ENCODE measurements at regions not wholly inside any gene's neighbourhood (a gene's known extent, or its start where the extent isn't known, plus 50 kb on each side); places are given as distances from the start of the nearest gene placed in this dataset.

DNA sequence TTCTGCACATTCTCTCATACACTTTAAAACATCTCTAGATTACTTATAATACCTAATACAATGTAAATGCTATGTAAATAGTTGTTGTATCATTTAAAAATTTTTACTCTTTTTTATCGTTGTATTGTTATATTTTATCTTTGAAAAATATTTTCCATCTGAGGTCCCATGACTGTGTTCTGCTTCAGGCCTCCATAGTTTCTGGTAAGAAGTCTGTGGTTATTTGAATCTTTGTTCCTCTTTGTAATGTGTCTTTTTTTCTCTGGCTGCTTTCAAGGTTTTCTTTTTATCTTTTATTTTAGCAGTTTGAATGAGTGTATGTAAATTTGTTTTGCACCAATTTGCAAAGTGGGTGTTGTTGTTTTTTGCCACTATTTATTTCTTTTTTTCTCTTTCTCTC is 263.1 kb downstream of the RPS24 start:
- Histone ChIP-seq H3K27me3 (ENCODE audit: insufficient read depth) (no peaks in the 10 kb centered on the region), H3K9me3 (no peaks in the 10 kb centered on the region), H4K20me1 (ENCODE audit: insufficient read depth) (no peaks in the 10 kb centered on the region), H3K79me2 (ENCODE audit: insufficient read depth) (no peaks in the 10 kb centered on the region), H3K9me2 (no peaks in the 10 kb centered on the region), H3K9ac (no peak overlapping the region), H3F3A (replicated peaks; ENCODE audit: insufficient read depth) (peaks cover 7% of the 10 kb centered on the region), H3K4me1 (ENCODE audit: control insufficient read depth in 1 of 2, insufficient read depth in 2 of 2, low read depth in 1 of 2, low read length in 1 of 2) (peaks cover 28 to 51% of the 10 kb centered on the region in 2 experiments), H3K4me3 (ENCODE audit: low read depth in 2 of 2, low read length in 1 of 2) (no peak overlapping the region), H3K27ac (ENCODE audit: low read depth in 2 of 2, low read length in 1 of 2) (peak overlapping the region in 1 of 2 experiments; percentile 99; a peak in 2 of 4 replicates), H3K4me2 (no peak overlapping the region), H2AFZ (ENCODE audit: low read depth) (no peak overlapping the region), H3K36me3 (replicated peaks in 1 of 2; ENCODE audit: control insufficient read depth in 1 of 2, insufficient read depth in 2 of 2, low read length in 1 of 2) (no peaks in the 10 kb centered on the region)
- WGBS (ENCODE audit: low lambda C conversion rate) = 97% methylated on average over 1 of the region's 1 CpG
- DNase-seq = no peak
- POLR2A ChIA-PET = no interaction called here
- TF ChIP-seq PBX3 (IDR thresholded peaks at IDR 0.05) (no peak), FOSL2 (IDR thresholded peaks at IDR 0.05; ENCODE audit: borderline replicate concordance, low read depth) (no peak), NFIC (IDR thresholded peaks at IDR 0.05; ENCODE audit: borderline replicate concordance) (no peak)
- TF ChIP-seq, protein P1, sequence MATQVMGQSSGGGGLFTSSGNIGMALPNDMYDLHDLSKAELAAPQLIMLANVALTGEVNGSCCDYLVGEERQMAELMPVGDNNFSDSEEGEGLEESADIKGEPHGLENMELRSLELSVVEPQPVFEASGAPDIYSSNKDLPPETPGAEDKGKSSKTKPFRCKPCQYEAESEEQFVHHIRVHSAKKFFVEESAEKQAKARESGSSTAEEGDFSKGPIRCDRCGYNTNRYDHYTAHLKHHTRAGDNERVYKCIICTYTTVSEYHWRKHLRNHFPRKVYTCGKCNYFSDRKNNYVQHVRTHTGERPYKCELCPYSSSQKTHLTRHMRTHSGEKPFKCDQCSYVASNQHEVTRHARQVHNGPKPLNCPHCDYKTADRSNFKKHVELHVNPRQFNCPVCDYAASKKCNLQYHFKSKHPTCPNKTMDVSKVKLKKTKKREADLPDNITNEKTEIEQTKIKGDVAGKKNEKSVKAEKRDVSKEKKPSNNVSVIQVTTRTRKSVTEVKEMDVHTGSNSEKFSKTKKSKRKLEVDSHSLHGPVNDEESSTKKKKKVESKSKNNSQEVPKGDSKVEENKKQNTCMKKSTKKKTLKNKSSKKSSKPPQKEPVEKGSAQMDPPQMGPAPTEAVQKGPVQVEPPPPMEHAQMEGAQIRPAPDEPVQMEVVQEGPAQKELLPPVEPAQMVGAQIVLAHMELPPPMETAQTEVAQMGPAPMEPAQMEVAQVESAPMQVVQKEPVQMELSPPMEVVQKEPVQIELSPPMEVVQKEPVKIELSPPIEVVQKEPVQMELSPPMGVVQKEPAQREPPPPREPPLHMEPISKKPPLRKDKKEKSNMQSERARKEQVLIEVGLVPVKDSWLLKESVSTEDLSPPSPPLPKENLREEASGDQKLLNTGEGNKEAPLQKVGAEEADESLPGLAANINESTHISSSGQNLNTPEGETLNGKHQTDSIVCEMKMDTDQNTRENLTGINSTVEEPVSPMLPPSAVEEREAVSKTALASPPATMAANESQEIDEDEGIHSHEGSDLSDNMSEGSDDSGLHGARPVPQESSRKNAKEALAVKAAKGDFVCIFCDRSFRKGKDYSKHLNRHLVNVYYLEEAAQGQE (IDR thresholded peaks at IDR 0.05; ENCODE audit: low read depth, low read length) = no peak
- CTCF ChIA-PET = interaction anchor here (1.1 to 5.8 kb wide), 2 partner anchors 37 to 250 kb away, joined by 3 to 30 read pairs; no protein-coding TSS in a partner anchor

DNA sequence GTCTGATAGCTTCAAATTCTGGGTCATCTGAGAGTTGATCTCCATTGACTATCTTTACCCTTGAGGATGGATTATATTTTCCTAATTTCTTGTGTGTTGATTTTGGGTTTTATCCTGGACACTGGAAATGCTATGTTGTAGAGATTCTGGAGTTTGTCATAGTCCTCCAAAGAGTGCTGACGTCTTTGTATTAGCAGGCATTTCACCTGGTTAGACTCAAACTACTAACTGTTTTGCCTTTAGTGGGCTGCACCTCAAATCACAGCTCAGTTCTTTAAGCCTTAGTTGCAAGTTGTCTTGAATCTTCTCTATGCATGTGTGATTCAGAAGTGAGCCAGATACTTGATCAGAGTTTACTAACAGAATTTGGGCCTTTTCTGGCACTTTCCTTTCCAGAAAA is 264.3 kb downstream of the RPS24 start:
- Histone ChIP-seq H3K9me2 (no peaks in the 10 kb centered on the region), H3K36me3 (replicated peaks in 1 of 2; ENCODE audit: control insufficient read depth in 1 of 2, insufficient read depth in 2 of 2, low read length in 1 of 2) (no peaks in the 10 kb centered on the region), H3K27me3 (ENCODE audit: insufficient read depth) (no peaks in the 10 kb centered on the region), H3K27ac (ENCODE audit: low read depth in 2 of 2, low read length in 1 of 2) (peak overlapping the region in 1 of 2 experiments; percentile 41; a peak in 1 of 4 replicates), H3K4me1 (ENCODE audit: control insufficient read depth in 1 of 2, insufficient read depth in 2 of 2, low read depth in 1 of 2, low read length in 1 of 2) (peaks cover 37 to 53% of the 10 kb centered on the region in 2 experiments), H4K20me1 (ENCODE audit: insufficient read depth) (no peaks in the 10 kb centered on the region), H3K9ac (no peak overlapping the region), H3K79me2 (ENCODE audit: insufficient read depth) (no peaks in the 10 kb centered on the region), H3F3A (replicated peaks; ENCODE audit: insufficient read depth) (peaks cover 7% of the 10 kb centered on the region), H3K4me2 (no peak overlapping the region), H3K9me3 (no peaks in the 10 kb centered on the region), H2AFZ (ENCODE audit: low read depth) (no peak overlapping the region), H3K4me3 (ENCODE audit: low read depth in 2 of 2, low read length in 1 of 2) (no peak overlapping the region)
- POLR2A ChIA-PET = no interaction called here
- 75% methylated on average over 1 of the region's 1 CpG for WGBS (ENCODE audit: low lambda C conversion rate)
- TF ChIP-seq SMC3 (IDR thresholded peaks at IDR 0.05; ENCODE audit: low read depth, low read length) (no peak), NRF1 (IDR thresholded peaks at IDR 0.05; ENCODE audit: low read depth, low read length) (no peak), RXRA (IDR thresholded peaks at IDR 0.05; ENCODE audit: borderline replicate concordance, low read depth) (no peak), MXI1 (IDR thresholded peaks at IDR 0.05; ENCODE audit: low read depth, low read length) (no peak), YY1 (IDR thresholded peaks at IDR 0.05; ENCODE audit: low read depth) (no peak), TCF12 (IDR thresholded peaks at IDR 0.05) (no peak), TEAD4 (IDR thresholded peaks at IDR 0.05; ENCODE audit: borderline replicate concordance, insufficient read depth) (no peak), RFX5 (IDR thresholded peaks at IDR 0.05; ENCODE audit: low read length) (no peak), CHD2 (IDR thresholded peaks at IDR 0.05; ENCODE audit: low read length, partially characterized antibody) (no peak)
- no peak for DNase-seq
- CTCF ChIA-PET = interaction anchor here (0.7 to 1.3 kb wide), 4 partner anchors 38 to 899 kb away, joined by 3 to 4 read pairs (median 3); no protein-coding TSS in a partner anchor
